Parathyroid adenoma (tissue), 2 donors: ENCODE measurements at regions not wholly inside any gene's neighbourhood (a gene's known extent, or its start where the extent isn't known, plus 50 kb on each side); places are given as distances from the start of the nearest gene placed in this dataset.

Source experiments
- H2AFZ ChIP-seq: fragments of 300-600 bp; sonication (generic); one replicate; pipeline ENCODE4 v1.7.0; 2017; ENCODE audit warnings: antibody characterized with exemption, mild to moderate bottlenecking
- H3K27ac ChIP-seq: fragments of 300-600 bp; sonication (generic); one replicate; pipeline ENCODE4 v1.7.0; 2017
- H3K27me3 ChIP-seq: fragments of 300-600 bp; sonication (generic); one replicate; pipeline ENCODE4 v1.7.0; 2017; ENCODE audit warnings: low read length; ENCODE audit not compliant: control insufficient read depth, insufficient read depth
- H3K36me3 ChIP-seq: fragments of 300-600 bp; sonication (generic); one replicate; pipeline ENCODE4 v1.7.0; 2017; ENCODE audit warnings: low read length; ENCODE audit not compliant: control insufficient read depth, insufficient read depth
- H3K4me1 ChIP-seq: fragments of 300-600 bp; sonication (generic); one replicate; pipeline ENCODE4 v1.7.0; 2017; ENCODE audit warnings: control low read depth
- H3K4me2 ChIP-seq: fragments of 300-600 bp; sonication (generic); one replicate; pipeline ENCODE4 v1.7.0; 2017; ENCODE audit warnings: low read length
- H3K4me3 ChIP-seq: fragments of 300-600 bp; sonication (generic); one replicate; pipeline ENCODE4 v1.7.0; 2017; ENCODE audit warnings: low read depth, low read length
- H3K79me2 ChIP-seq: fragments of 300-600 bp; sonication (generic); one replicate; pipeline ENCODE4 v1.7.0; 2017; ENCODE audit warnings: control low read depth
- H3K9ac ChIP-seq: fragments of 300-600 bp; sonication (generic); one replicate; pipeline ENCODE4 v1.7.0; 2017; ENCODE audit warnings: mild to moderate bottlenecking
- H3K9me3 ChIP-seq: fragments of 300-600 bp; sonication (generic); one replicate; pipeline ENCODE4 v1.7.0; 2017; ENCODE audit warnings: low read length; ENCODE audit not compliant: control insufficient read depth
- CTCF ChIP-seq: fragments of 300-600 bp; sonication (generic); IDR thresholded peaks from one replicate; pipeline ENCODE4 v1.7.0; 2017; ENCODE audit warnings: antibody characterized with exemption, mild to moderate bottlenecking
- donor health status: primary hyperparathyroidism.

- H3K4me2 ChIP-seq: no peak overlapping the region
- no peak overlapping the region for H3K4me3 ChIP-seq
- no peaks in the 10 kb centered on the region for H3K79me2 ChIP-seq
- no peak overlapping the region for H3K9ac ChIP-seq
- no peak overlapping the region for H3K27ac ChIP-seq
- H2AFZ ChIP-seq: no peak overlapping the region
- H3K4me1 ChIP-seq: no peaks in the 10 kb centered on the region
- TF ChIP-seq CTCF: no peak
- H3K27me3 ChIP-seq: no peaks in the 10 kb centered on the region
- no peaks in the 10 kb centered on the region for H3K9me3 ChIP-seq
- H3K36me3 ChIP-seq: no peaks in the 10 kb centered on the region
These were observed 322.7 kb downstream of the BLID start for GRCh38 chr11:121793291-121793690.

- H3K9me3 ChIP-seq: no peaks in the 10 kb centered on the region
- H3K4me1 ChIP-seq: no peaks in the 10 kb centered on the region
- H3K36me3 ChIP-seq: no peaks in the 10 kb centered on the region
- no peak overlapping the region for H3K27ac ChIP-seq
- no peaks in the 10 kb centered on the region for H3K79me2 ChIP-seq
- no peak overlapping the region for H3K4me2 ChIP-seq
- H3K27me3 ChIP-seq: no peaks in the 10 kb centered on the region
- no peak for TF ChIP-seq CTCF
- H3K4me3 ChIP-seq: no peak overlapping the region
- H2AFZ ChIP-seq: no peak overlapping the region
- no peak overlapping the region for H3K9ac ChIP-seq
These were observed 323.8 kb downstream of the BLID start for GRCh38 chr11:121792185-121792584.

- Histone ChIP-seq H3K4me3 (no peak overlapping the region), H3K36me3 (no peaks in the 10 kb centered on the region), H3K9me3 (no peaks in the 10 kb centered on the region), H3K4me2 (no peak overlapping the region), H3K4me1 (no peaks in the 10 kb centered on the region), H2AFZ (no peak overlapping the region), H3K79me2 (no peaks in the 10 kb centered on the region), H3K27ac (no peak overlapping the region), H3K27me3 (no peaks in the 10 kb centered on the region), H3K9ac (no peak overlapping the region)
- no peak for TF ChIP-seq CTCF
These were observed 325.6 kb downstream of the BLID start for GRCh38 chr11:121790430-121790829.

DNA sequence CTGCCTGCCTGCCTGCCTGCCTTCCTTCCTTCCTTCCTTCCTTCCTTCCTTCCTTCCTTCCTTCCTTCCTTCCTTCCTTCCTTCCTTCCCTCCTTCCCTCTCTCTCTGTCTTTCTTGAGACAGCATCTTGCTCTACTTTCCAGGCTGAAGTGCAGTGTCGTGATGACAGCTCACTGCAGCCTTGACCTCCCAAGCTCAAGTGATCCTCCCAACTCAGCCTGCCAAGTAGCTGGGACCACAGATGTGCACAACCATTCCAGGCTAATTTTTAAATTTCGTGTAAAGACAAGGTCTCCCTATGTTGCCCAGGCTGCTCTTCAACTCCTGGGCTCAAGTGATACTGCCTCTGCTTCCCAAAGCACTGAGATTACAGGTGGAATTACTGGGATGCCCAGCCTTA, 328.2 kb upstream of the SORL1-AS1 start:
- no peak for TF ChIP-seq CTCF
- no peak overlapping the region for H2AFZ ChIP-seq
- no peaks in the 10 kb centered on the region for H3K9me3 ChIP-seq

DNA sequence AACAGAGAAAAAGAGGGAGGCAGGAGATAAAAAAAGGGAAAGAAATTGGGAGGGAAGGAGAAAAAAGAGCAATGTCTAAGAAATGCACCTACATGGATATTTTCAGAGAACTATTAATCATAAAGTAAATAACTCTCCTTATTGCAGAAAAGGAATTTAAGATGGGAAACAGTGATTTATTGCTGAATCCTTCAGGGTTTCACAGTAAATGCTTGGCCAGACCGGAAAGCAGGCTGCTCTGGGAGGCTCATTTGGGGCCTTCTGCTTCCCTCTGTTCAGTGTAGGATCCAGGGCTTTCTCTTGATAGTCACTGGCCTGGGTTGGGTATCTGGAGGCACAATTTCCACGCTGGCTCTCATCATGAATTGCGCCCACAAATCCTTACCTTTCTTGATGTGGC, 324.3 kb upstream of the SORL1-AS1 start:
- Histone ChIP-seq H3K4me3 (no peak overlapping the region), H3K27ac (no peak overlapping the region), H3K9ac (no peak overlapping the region), H2AFZ (no peak overlapping the region), H3K27me3 (no peaks in the 10 kb centered on the region), H3K4me1 (no peaks in the 10 kb centered on the region), H3K4me2 (no peak overlapping the region), H3K36me3 (no peaks in the 10 kb centered on the region), H3K79me2 (no peaks in the 10 kb centered on the region), H3K9me3 (no peaks in the 10 kb centered on the region)
- no peak for TF ChIP-seq CTCF

More for the DNA sequence above, 328.2 kb upstream of the SORL1-AS1 start:
- Histone ChIP-seq H3K27ac (no peak overlapping the region), H3K4me2 (no peak overlapping the region), H3K79me2 (no peaks in the 10 kb centered on the region), H3K9ac (no peak overlapping the region), H3K4me3 (no peak overlapping the region), H3K36me3 (no peaks in the 10 kb centered on the region), H3K4me1 (no peaks in the 10 kb centered on the region), H3K27me3 (no peaks in the 10 kb centered on the region)
